SU-DHL-6 (cell line): ENCODE measurements at regions not wholly inside any gene's neighbourhood (a gene's known extent, or its start where the extent isn't known, plus 50 kb on each side); places are given as distances from the start of the nearest gene placed in this dataset.

Experiments
- H2AFZ ChIP-seq: fragments of 200-600 bp; sonication (generic); 2 replicates; pipeline ENCODE4 v1.6.1; 2014; ENCODE audit warnings: low read depth, mild to moderate bottlenecking, moderate library complexity, mixed read lengths, antibody characterized with exemption, low read length; ENCODE audit not compliant: severe bottlenecking
- H3F3A ChIP-seq: fragments of 200-600 bp; shearing (Covaris generic); 2 replicates; pipeline ENCODE4 v1.6.0; 2016; ENCODE audit warnings: antibody characterized with exemption, mild to moderate bottlenecking; ENCODE audit not compliant: insufficient read depth
- H3K27ac ChIP-seq: fragments of 200-600 bp; sonication (generic); 2 replicates; pipeline ENCODE4 v1.5.1; 2016; ENCODE audit warnings: low read depth, mild to moderate bottlenecking, low read length, moderate library complexity, mixed read lengths
- H3K27me3 ChIP-seq: fragments of 200-600 bp; sonication (generic), shearing (Covaris generic); 2 replicates; pipeline ENCODE4 v1.6.0; 2014; ENCODE audit warnings: mild to moderate bottlenecking, low read length
- H3K36me3 ChIP-seq: fragments of 200-600 bp; sonication (generic); 2 replicates; pipeline ENCODE4 v1.6.1; 2014; ENCODE audit warnings: mild to moderate bottlenecking, low read length, mixed read lengths
- H3K4me2 ChIP-seq: fragments of 300-600, 200-600 bp; shearing (Covaris generic), sonication (generic); 2 replicates; pipeline ENCODE4 v1.6.0; 2014; ENCODE audit warnings: low read length, low read depth, mild to moderate bottlenecking; ENCODE audit not compliant: poor library complexity, severe bottlenecking
- H3K4me3 ChIP-seq: fragments of 200-600 bp; sonication (generic); 2 replicates; pipeline ENCODE4 v1.5.1; 2014; ENCODE audit warnings: antibody characterized with exemption, low read length, mild to moderate bottlenecking, mixed read lengths; ENCODE audit not compliant: insufficient read depth, poor library complexity, severe bottlenecking
- H3K79me2 ChIP-seq: fragments of 200-600 bp; sonication (generic); 2 replicates; pipeline ENCODE4 v1.6.1; 2014; ENCODE audit warnings: mild to moderate bottlenecking, low read length, moderate library complexity; ENCODE audit not compliant: insufficient read depth
- H3K9ac ChIP-seq: fragments of 200-600 bp; sonication (generic); 2 replicates; pipeline ENCODE4 v1.7.0; 2014; ENCODE audit warnings: mild to moderate bottlenecking, low read length
- H3K9me2 ChIP-seq: fragments of 200-600 bp; sonication (generic); replicated peaks from 2 replicates; pipeline ENCODE4 v1.6.1; 2014; ENCODE audit warnings: low read length; ENCODE audit not compliant: insufficient read depth
- H3K9me3 ChIP-seq: fragments of 200-600 bp; sonication (generic); 2 replicates; pipeline ENCODE4 v1.6.1; 2014; ENCODE audit warnings: low read length, mixed read lengths; ENCODE audit not compliant: insufficient read depth
- H4K20me1 ChIP-seq: fragments of 200-600 bp; sonication (generic); 2 replicates; pipeline ENCODE4 v1.6.1; 2014; ENCODE audit warnings: low read depth, mild to moderate bottlenecking, antibody characterized with exemption, low read length, moderate library complexity, mixed read lengths
- CTCF ChIP-seq: fragments of 200-600 bp; sonication (generic); IDR thresholded peaks from one replicate; pipeline ENCODE4 v1.5.1; 2017; ENCODE audit warnings: antibody characterized with exemption, mild to moderate bottlenecking, low read length, moderate library complexity; ENCODE audit not compliant: insufficient read depth, poor library complexity, severe bottlenecking
- EZH2phosphoT487 ChIP-seq: fragments of 200-600 bp; sonication (generic), shearing (Covaris generic); conservative IDR thresholded peaks from 2 replicates; pipeline ENCODE4 v1.6.1; 2018; ENCODE audit warnings: mild to moderate bottlenecking, antibody characterized with exemption, low read length, moderate library complexity, mixed read lengths

- no peaks in the 10 kb centered on the region for H3K27me3 ChIP-seq
- no peaks in the 10 kb centered on the region for H3K36me3 ChIP-seq
- TF ChIP-seq EZH2phosphoT487 = no peak
- no peak for TF ChIP-seq CTCF
- H3K27ac ChIP-seq = no peak overlapping the region
- H3K4me2 ChIP-seq = no peak overlapping the region
- no peak overlapping the region for H3K9ac ChIP-seq
- no peaks in the 10 kb centered on the region for H3K9me3 ChIP-seq
- no peak overlapping the region for H3K4me3 ChIP-seq
- H2AFZ ChIP-seq = no peak overlapping the region
- H3F3A ChIP-seq = no peaks in the 10 kb centered on the region
- H3K9me2 ChIP-seq = no peaks in the 10 kb centered on the region
- H3K79me2 ChIP-seq = no peaks in the 10 kb centered on the region
- H4K20me1 ChIP-seq = no peaks in the 10 kb centered on the region
Measured at GRCh38 chr12:28893856-28894255, 255.2 kb upstream of the FAR2 start.

- no peaks in the 10 kb centered on the region for H3K27me3 ChIP-seq
- H3K9ac ChIP-seq = no peak overlapping the region
- H2AFZ ChIP-seq = no peak overlapping the region
- no peaks in the 10 kb centered on the region for H3K36me3 ChIP-seq
- H3K27ac ChIP-seq = no peak overlapping the region
- H3F3A ChIP-seq = no peaks in the 10 kb centered on the region
- H3K4me3 ChIP-seq = no peak overlapping the region
- H3K9me3 ChIP-seq = no peaks in the 10 kb centered on the region
- H3K4me2 ChIP-seq = no peak overlapping the region
- H3K79me2 ChIP-seq = no peaks in the 10 kb centered on the region
- TF ChIP-seq CTCF (no peak), EZH2phosphoT487 (no peak)
- no peaks in the 10 kb centered on the region for H3K9me2 ChIP-seq
- H4K20me1 ChIP-seq = no peaks in the 10 kb centered on the region
Measured at GRCh38 chr12:28896421-28896820, 252.7 kb upstream of the FAR2 start.

- TF ChIP-seq EZH2phosphoT487 (no peak), CTCF (no peak)
- Histone ChIP-seq H3K79me2 (no peaks in the 10 kb centered on the region), H3K9me2 (no peaks in the 10 kb centered on the region), H4K20me1 (no peaks in the 10 kb centered on the region), H3K9ac (no peak overlapping the region), H3F3A (no peaks in the 10 kb centered on the region), H3K4me2 (no peak overlapping the region), H3K4me3 (no peak overlapping the region), H2AFZ (no peak overlapping the region), H3K36me3 (no peaks in the 10 kb centered on the region), H3K27me3 (no peaks in the 10 kb centered on the region), H3K27ac (no peak overlapping the region), H3K9me3 (no peaks in the 10 kb centered on the region)
Measured at GRCh38 chr12:28898038-28898437, 251.0 kb upstream of the FAR2 start.
